Fibroblast of gingiva (primary cell): ENCODE measurements at regions not wholly inside any gene's neighbourhood (a gene's known extent, or its start where the extent isn't known, plus 50 kb on each side); places are given as distances from the start of the nearest gene placed in this dataset.

Experiments
- DNase-seq: peaks from one replicate; pipeline ENCODE4 v3.0.0-alpha.2; 2011; ENCODE audit warnings: low read depth

DNA sequence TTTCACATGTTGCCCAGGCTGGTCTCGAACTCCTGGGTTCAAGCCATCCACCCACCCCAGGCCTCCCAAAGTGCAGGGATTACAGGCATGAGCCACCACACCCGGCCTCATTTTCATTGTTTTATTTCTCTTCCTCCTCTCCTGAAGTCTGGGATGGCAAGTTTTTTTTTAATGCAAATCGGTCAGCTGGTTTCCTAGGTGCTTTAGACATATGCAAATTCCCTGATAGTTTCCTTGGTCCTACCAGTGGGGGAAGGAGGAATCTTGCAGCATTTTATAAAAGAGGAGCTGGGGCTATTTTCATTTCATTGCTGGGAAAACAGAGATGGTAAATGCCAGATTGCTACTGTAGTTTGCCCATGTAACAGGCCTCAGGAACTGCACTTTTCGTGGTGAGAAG, 179.4 kb downstream of the ACTL7B start:
- no peak for DNase-seq

DNA sequence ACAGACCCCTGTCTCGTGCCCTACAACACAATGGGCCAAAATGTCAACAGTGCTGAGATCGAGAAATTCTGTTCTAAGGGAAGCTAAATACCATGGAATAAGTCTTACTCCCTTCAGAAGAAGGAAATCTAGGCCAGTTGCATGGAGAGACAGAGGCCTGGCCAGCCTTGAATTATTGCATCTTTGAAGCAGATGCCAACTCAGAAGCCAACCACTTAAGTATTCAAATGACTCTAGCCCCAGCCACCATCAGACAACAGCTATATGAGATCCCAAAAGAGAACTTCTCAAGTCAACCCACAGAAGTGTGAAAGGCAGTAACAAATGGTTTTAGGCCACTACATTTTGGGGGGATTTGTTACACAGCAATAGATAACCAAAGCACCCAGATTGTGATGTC, 180.1 kb downstream of the ACTL7B start:
- no peak for DNase-seq

DNA sequence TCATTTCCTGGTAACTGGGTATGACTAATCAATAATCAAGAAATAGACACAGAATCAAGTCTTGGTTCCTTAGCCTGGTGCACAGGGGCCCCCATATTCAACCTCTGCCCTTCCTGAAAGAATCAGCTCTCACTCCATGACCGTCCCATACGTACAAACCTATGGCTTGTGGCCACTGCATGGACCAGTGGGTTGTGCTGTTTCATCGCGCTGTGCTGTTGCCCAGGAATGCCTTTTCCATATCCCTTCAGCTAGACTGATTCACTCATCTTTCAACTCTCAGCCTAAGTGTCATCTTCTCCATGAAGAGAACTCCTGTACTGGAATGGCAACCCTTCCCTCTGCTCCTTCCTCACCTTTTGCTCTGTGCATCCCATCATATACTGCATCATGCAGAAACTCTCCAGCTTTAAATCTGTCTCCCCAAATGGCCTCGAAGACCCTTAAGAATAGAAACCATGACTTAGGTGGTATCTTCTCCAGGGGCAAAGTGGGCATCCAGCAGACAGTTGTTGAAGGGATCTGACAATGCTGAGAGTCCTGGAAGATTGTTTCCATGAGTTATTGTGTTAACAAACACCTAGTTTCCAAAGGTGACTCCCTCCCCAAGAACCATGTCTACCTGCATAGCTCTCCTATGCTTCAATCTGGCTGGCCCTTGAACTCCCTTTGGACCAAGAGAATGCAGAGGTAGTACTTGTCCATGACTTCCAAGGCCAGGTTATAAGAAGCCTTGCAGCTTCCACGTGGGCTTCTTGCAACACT, 180.8 kb downstream of the ACTL7B start:
- DNase-seq, result no peak

DNA sequence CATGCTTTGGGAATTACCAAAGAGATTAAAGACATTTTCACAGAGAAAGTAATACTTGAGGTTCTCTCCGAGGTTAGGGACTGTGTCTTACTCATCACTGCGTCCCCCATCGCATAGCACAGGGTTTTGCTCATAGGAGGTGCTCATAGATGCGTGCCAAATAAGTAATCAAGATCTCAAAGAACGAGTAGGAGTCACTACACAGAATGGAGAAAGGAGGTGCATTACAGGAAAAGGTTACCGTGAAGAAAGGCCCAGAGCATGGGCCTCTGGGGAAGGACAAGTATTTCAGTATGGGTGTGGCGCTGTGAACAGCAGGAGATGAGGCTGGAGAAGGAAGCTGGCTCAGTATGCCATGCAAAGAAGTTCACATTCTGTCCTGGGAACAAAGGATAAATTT, 182.4 kb downstream of the ACTL7B start:
- DNase-seq, result no peak

DNA sequence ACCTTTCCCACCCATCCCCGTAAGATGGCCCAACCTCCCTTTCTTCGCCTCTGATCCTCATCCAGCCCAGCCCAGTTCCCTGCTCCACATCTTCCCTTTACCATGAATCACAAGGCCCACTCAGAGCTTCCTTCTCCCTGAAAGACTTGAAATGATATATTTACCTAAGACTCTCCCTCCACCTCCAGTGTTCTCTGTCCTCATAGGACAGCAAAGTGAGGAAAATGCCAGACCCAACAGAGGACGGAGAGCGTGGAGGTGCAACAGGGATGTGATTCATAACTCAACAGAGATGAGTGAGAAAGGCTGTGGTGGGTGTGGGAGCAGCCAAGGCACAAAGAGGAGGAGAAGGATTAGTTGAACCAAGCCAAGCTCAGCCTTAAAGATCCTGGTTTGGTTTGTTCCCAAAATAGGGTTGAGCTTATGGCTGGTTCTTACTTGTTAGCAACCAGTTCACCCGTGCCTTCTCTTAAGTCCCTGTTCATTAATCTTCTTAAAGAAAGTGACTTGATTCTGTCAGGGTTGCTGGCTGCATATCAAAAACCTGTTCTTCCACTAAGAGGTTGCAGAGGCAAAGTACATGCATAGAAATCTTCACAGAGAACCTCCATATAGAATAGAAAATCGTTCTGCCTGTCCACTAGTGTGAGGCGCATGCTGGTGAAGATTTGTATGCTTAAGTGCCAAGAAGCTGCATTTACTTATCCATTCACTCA, 183.2 kb downstream of the ACTL7B start:
- no peak for DNase-seq

DNA sequence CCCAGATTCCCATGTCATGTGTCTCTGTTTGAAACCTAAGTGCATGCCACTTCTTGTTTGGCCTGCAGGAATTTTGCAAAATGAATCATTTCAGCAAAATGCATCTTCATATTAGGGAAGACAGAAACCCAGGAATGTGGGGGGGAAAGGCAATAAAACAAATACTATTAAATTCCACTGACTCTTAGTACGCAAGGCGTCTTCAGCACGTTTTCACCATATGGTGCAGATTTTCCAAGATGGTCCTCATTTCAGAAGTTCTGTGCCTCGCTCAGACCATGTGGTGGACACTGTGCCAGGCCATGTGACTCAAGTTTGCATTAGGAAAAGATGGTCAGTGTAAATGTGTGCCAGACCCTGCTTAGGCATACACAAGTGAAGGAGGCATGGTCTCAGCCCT, 184.0 kb downstream of the ACTL7B start:
- DNase-seq, result peak; percentile 83

DNA sequence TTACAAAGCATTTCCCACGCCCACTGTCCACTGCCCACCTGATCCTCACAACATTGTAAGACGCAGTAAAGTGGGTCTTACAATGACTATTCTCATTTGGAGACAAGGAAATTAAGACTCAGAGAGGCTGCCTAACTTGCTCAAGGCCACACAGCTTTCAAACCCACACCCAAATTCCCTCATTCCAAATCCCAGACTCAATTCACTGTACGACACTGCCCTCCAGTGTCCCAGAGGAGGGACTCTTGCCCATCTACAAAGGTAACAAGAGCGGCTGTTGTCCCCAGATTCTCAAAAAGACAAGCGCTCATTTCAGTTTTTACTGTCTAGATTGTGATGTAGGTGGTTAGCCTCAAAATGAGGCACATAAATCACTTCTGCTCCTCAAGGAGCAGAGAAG, 184.6 kb downstream of the ACTL7B start:
- DNase-seq, result peak; percentile 14

DNA sequence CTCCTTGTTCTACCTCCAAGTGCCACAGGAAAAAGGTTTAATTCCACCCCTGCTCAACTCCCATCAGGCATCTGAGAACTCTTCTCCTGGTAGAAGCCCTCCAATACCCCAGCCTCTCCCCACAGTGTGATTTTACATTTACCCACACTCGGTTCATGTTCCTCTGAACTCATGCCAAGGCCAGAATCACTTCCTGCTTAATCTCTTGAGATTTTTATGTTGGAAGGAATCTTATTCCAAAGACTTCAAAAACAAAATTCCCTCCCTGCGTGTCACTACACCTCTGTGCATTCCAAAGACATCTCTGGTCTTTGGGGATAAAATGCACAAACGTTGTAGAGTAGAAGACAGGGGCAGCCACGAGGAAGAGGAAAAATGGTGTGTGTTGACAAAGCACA, 186.8 kb downstream of the ACTL7B start:
- no peak for DNase-seq

DNA sequence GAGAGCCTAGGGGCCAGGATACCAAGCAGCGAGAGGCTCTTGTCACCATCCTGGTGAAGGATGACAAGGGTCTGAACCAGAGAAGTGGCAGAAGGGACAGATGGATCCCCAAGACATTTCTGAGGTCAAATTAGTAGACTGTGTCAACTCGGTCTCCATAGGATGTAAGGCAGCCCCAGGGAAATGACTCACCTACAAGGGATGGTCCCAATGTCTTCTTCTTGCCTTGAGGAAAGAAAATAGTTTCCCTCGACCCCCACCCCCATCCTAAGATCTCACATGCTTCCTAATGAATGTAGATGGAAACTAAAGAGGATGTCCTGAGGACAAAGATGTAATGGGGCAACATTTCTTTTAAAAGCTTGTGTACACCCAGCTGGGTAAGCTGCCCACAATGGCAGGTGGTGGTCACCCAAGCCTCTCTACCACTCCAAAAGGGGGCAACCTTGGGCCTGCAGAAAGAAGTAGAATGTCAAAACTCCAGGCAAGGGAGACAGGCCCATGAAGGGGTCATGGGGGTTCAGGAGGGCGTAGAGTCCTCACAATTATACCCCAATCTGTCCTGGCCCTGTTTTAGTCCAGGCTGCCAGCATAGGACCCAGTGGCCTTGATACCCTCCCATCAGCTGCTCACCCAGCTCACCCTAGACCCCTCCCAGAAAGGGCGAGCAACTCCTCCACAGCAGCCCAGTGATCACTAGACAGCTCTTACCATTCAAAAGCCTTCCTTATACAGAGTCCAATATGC, 187.4 kb downstream of the ACTL7B start:
- no peak for DNase-seq

DNA sequence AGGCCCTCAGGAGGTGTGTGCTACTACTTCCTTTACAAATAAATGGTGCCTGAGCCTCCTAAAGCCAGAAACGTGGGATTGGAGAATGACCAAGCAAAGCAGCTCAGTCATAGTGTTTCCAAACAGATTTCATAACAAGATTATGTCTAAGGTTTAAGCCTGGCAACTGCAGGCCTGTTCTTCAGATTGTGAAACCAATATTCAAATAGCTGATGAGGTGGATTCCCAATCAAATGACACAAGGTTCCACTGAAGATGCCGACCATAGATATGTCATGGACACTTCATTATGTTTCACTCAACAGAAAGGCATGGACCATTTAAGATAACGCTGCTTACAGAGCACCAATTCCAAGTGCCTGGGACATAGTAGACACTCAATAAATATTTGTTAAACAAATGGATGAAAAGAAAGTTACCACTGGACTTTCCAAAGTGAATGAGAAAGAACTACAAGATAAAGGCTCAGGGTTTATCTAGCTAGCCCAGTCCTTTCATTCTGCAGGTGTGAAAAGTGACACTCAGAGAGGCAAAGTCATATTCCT, 189.5 kb downstream of the ACTL7B start:
- DNase-seq, result peak; percentile 75

DNA sequence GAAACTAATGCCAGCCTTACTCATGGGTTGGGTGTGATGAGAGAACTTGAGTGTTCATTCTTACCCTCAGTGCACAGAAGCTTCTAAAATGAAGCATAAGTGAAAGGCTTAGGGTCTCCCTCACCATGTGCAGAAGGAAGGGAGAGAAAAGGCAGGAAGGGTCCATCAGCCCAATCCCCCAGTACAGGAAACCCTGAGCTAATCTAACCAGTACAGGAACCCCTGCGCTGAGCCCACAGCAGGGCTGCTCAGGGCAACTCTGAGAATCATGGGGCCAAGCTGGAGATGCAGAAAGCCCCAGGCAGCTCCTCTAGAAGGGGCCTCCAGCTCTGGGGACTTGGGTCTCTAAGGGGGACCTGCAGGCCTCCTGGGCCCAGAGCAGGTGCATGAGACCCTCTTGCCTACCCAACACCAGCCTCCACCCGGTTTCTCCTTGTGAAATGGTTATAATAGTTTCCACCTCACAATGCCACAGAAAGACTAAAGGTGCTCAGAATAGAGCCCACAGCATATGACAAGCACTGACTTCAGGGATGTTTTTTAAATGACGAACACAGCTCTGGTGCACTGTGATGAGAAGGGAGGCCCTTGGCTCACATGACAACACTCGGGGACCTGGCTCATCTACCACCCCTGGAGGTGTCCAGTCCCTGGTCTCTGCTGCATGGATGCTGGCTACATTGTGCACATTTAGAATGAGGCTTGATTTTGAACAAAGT, 190.1 kb downstream of the ACTL7B start:
- DNase-seq, result no peak

DNA sequence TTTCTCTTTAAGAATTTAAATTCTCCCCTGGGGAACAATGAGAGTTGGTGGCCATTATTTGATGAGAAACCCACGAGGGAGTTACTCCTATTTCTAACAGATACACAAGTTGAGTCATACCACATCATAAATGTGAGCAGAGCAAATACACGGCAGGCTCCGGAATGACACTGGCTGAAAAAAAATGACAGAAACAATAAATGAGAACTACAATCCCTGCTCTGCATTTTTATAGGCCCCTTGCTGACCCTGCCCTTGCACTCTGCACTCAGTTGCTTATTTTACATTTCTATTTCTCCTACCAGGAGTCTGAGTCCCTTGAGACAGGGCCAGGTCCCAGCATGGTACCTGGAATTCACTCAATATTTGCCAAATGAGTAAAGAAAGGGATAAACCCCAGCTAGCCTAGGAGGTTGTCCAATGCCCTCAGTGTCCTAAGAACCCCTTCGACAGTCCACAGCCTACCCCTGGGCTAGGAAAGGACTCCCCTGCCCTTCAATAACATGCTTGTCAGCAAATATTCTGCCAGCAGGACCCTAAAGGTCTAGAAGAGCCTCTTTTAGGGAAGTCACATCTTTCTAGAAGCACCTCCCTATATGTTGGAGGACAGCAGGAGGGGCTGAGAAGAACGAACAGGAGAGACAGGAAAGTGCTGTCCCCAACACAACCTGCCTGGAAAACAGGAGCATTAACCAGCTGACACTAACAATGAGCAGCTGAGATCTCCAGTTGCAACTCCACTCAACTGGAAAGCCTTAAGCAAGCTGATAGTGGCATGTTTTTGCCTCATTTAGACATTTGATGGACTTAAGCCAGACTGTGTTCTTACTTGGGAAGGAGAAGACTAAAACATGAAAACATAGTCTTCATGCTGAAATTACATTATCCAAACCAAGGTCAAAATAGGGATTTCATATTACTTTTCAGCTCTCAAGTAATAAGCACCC, 191.2 kb downstream of the ACTL7B start:
- DNase-seq, result peak; percentile 36

DNA sequence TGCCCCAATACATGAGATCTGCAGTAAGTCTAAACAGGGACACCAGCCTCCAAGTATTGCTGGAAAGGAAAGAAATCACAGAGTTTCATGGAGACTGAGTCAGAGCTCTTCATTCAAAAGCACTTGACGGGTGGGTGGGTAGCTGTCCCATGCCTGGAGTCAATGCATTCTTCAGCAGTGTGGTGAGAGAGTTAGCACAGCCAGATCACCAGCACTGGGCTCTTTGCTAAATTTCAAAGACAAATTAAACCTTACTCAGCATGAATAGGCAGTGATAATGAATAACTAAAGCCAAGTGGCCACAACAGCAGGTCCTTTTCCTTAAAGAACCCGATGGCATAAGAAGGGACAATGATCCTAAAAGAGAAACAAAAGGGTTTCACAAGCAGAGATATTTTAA, 192.4 kb downstream of the ACTL7B start:
- no peak for DNase-seq

DNA sequence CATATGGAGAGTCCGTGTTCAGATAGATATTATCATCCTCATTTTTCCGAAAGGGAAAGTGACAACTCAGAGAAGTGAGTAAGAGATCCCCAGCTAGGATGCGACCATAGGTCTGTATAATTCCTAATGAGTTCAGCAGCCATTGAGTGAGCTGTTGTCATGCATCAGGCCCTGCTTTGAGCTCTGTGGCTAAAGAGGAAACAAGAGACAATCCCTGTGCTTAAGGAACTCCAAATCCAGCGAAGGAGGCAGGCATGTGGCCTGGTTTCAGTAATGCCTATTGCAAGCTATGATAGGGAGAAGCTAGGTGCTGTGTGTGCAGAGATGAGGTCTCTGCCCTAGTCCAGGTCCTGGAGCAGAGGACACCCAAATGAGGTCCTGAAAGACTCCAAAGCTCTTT, 192.8 kb downstream of the ACTL7B start:
- DNase-seq, result no peak

DNA sequence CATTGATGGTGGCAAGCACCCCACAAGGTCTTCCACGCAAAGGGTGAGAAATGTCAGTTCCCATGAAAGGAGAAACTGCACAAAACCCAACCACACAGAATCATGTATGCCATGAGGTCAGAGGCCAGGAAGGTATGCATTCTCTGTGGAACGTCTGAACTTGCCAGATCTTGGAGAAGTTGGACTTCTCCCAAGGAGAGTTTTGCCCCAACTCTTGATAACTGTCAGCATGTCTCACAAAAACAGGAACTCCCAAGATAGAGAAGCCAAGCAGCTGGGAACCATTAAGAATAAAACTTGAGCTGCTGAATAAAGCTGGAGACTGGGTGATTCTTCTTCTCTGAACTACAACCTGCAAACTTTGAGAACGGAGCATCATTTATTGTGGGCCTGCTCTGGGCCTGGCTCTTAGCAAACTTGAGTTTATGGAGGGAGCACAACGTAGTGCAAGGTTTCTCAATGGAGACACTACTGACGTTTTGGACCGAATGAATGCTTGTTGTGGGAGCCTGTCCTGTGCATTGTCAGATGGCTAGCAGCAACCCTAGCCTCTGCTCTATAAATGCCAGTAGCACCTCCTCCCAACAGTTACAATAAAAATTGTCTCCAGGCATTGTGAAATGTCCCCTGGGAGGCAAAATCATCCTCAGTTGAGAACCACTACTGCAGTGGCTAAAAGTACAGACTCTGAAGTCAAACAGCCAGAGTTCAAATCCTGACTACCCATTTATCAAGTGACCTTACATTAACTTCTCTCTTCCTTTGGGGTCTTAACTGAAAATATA, 193.5 kb downstream of the ACTL7B start:
- DNase-seq, result peak; percentile 42

DNA sequence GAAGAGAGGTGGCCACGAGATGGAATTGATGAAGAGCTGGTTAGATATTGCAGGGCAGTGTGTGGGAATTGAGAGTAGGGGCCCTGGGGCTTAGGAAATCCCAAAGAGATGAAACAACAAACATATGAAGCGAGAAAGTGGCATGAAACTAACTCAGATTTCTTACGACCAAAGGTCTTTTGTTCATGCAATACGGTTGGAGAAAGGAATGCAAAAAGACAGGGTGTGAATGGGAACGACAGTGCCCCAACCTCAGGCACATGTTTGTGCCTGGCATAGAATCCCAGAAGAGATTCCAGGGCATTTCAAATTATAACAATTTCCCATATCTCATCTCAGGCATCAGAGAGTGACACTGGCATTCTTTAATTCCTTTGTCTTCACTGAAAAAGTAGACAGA, 199.2 kb downstream of the ACTL7B start:
- no peak for DNase-seq

DNA sequence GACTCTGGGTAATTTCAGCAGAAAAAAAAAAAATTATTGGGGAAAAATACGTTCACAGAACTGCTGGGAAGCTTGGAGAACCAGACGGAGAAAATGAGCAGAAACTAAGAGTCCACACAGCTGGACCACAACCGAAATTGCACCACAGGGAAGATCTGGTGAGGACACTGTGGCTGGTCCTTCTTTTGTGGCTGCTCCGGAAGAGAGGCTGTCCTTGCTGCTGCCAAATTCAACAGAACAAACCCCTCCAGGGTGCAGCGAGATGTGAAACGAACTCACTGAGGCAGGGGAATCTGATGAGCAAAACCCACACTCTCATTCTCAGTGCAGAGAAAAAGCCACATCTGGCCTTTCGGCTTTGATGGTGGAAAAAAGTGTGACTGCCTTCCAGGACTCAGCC, 200.0 kb downstream of the ACTL7B start:
- no peak for DNase-seq

DNA sequence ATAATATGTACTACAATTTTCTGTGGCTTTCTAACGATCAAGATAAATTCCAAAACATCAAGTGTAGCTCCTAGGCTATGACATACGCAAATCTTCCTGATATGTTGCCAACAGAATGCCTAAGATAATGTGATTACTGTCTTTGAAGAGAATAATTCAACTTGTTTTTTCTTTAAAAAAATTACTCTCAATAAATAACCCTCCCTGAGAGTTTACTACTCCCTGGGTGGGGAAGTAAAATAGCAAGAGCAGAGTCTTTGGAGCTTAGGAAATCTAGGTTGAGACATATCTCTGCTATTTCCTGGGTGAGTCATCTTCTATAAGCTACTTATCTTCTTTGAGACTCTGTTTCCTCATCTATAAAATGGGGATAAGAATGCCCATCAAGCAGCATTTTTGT, 201.2 kb downstream of the ACTL7B start:
- DNase-seq, result no peak

DNA sequence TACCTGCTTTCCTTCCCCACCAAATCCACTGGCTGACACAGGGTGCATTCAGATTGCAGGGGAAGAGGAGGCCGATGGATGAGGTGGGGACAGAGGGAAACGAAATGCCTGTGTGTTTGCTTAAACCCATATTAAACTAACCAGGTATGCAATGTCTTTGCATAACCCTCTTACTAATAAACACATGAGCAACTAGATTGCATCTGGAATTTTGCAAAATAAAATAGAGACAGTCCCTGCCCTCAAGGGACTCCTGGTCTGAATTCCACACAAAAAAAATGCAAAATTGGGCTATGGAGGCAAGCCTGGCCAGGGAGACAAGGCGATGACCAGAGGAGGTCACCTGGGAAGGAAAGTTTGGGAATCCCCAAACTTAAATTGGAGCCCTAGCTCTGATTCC, 202.9 kb downstream of the ACTL7B start:
- no peak for DNase-seq

DNA sequence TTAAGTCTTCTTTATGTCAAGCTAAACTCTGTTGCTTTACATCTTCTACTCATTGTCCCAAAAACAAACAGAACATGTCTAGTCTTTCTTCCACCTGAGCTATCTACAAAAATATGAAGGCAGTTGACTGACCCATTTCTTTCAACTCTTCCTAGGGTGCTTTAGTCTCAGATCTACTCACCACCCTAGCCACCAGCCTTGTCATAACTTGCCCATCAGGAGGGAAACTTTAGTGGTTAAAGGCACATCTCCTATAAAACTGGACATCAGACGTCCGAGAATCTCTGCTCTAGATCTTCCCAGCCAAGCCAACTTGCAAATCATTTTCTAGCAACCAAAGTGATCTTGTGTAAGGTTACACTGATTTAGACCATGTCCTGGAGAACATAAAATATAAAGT, 205.0 kb downstream of the ACTL7B start:
- DNase-seq, result no peak
